ENCODE measurements at regions not wholly inside any gene's neighbourhood (a gene's known extent, or its start where the extent isn't known, plus 50 kb on each side); places are given as distances from the start of the nearest gene placed in this dataset.

GRCh38 chr9:2298217-2298616, 283.1 kb downstream of the SMARCA2 start:
- Histone ChIP-seq H3K4me3 (no peak overlapping the region), H3K27me3 (replicated peaks in 1 of 2; ENCODE audit: control insufficient read depth in 2 of 2, insufficient read depth in 2 of 2, low read length in 1 of 2) (peaks cover 0 to 2% of the 10 kb centered on the region in 2 experiments; a peak in 1 of 4 replicates), H3K36me3 (ENCODE audit: control insufficient read depth in 2 of 2, insufficient read depth in 2 of 2, low read length in 1 of 2) (no peaks in the 10 kb centered on the region), H3K79me2 (ENCODE audit: control insufficient read depth, insufficient read depth, low read length) (no peaks in the 10 kb centered on the region), H3K9ac (ENCODE audit: control insufficient read depth, insufficient read depth, low read length) (no peak overlapping the region), H3K4me1 (ENCODE audit: control insufficient read depth, insufficient read depth, low read length) (no peaks in the 10 kb centered on the region), H4K20me1 (ENCODE audit: control insufficient read depth, insufficient read depth) (no peaks in the 10 kb centered on the region), H2AFZ (ENCODE audit: control insufficient read depth, low read depth, low read length) (no peak overlapping the region), H3K27ac (ENCODE audit: control insufficient read depth, insufficient read depth) (no peak overlapping the region), H3K9me3 (replicated peaks; ENCODE audit: control insufficient read depth, insufficient read depth, low read length) (no peaks in the 10 kb centered on the region; the same call in 2 of the 3 replicates), H3K4me2 (ENCODE audit: control insufficient read depth, insufficient read depth) (no peak overlapping the region)
- POLR2A ChIA-PET: no interaction called here
- BruUV-seq (replicated peaks): no TSS peak
- in situ Hi-C loops (cut with MboI): no loop called here
- CTCF ChIA-PET: no interaction called here
- intact Hi-C loops (cut with micrococcal nuclease; ENCODE audit: unreplicated experiment): no loop called here
- 6% methylated on average over 1 of the region's 1 CpG for WGBS (ENCODE audit: insufficient coverage, insufficient replicate concordance, low lambda C conversion rate, missing lambda C conversion rate)
- DNase-seq (ENCODE audit: low read depth, low spot score) (no peak), FAIRE-seq (no peak), ATAC-seq (no peak)
- SMC1A ChIA-PET (ENCODE audit: uncharacterized antibody, unreplicated experiment): no interaction called here
- RAD21 ChIA-PET (ENCODE audit: unreplicated experiment): no interaction called here
- TF ChIP-seq ZBED1 (IDR thresholded peaks at IDR 0.05; ENCODE audit: borderline replicate concordance) (no peak), SMAD5 (IDR thresholded peaks at IDR 0.05; ENCODE audit: low read depth) (no peak), IRF4 (IDR thresholded peaks at IDR 0.05; ENCODE audit: low read depth, low read length) (no peak), E2F8 (IDR thresholded peaks at IDR 0.05; ENCODE audit: low read depth, partially characterized antibody) (no peak), HSF1 (IDR thresholded peaks at IDR 0.05; ENCODE audit: low read depth, low read length) (no peak), E4F1 (IDR thresholded peaks at IDR 0.05; ENCODE audit: borderline replicate concordance, partially characterized antibody) (no peak), MYB (IDR thresholded peaks at IDR 0.05; ENCODE audit: borderline replicate concordance, low read depth, low read length) (no peak), ZNF592 (IDR thresholded peaks at IDR 0.05) (no peak), NR2C2 (IDR thresholded peaks at IDR 0.05; ENCODE audit: borderline replicate concordance, control insufficient read depth, insufficient read length, low read depth) (no peak), TCF12 (IDR thresholded peaks at IDR 0.05; ENCODE audit: low read depth, low read length) (no peak), SRF (IDR thresholded peaks at IDR 0.05; ENCODE audit: low read depth in 2 of 2, low read length in 2 of 2) (no peak), STAT3 (IDR thresholded peaks at IDR 0.05; ENCODE audit: low read depth, low read length) (no peak), ATF2 (IDR thresholded peaks at IDR 0.05; ENCODE audit: low read length) (no peak)
